HG02763 (cell line): ENCODE measurements at regions not wholly inside any gene's neighbourhood (a gene's known extent, or its start where the extent isn't known, plus 50 kb on each side); places are given as distances from the start of the nearest gene placed in this dataset.
"Not testable (repeated sequence)": the region's sequence is repeated elsewhere in the genome, so short reads cannot be mapped to it uniquely, and the experiment has no call there.

Experiments
- ATAC-seq: cut with Tn5 transposase; IDR thresholded peaks from one replicate; pipeline ENCODE4 v1.9.1; 2021; ENCODE audit warnings: mild to moderate bottlenecking, moderate library complexity; ENCODE audit not compliant: unreplicated experiment

GRCh38 chr3:194054540-194054939 lies 81.4 kb upstream of the HES1 start:
- no peak for ATAC-seq

- no peak for ATAC-seq
Observed at GRCh38 chr3:194054961-194055360, 81.0 kb upstream of the HES1 start.

- ATAC-seq: not testable (repeated sequence)
Observed at GRCh38 chr3:194056323-194056722, 79.6 kb upstream of the HES1 start.

- ATAC-seq: no peak
Observed at GRCh38 chr3:194056731-194057415, 79.1 kb upstream of the HES1 start.

GRCh38 chr3:194057570-194058188 lies 78.3 kb upstream of the HES1 start:
- ATAC-seq: peak; percentile 5

- ATAC-seq: peak; percentile 66
Observed at GRCh38 chr3:194058189-194058571, 77.8 kb upstream of the HES1 start.

GRCh38 chr3:194058753-194059152 lies 77.2 kb upstream of the HES1 start:
- ATAC-seq: no peak

GRCh38 chr3:194061421-194062030 lies 74.4 kb upstream of the HES1 start:
- no peak for ATAC-seq

- ATAC-seq: no peak
Observed at GRCh38 chr3:194062830-194063229, 73.1 kb upstream of the HES1 start.

GRCh38 chr3:194064380-194065332 lies 71.3 kb upstream of the HES1 start:
- ATAC-seq: no peak

- ATAC-seq: not testable (repeated sequence)
Observed at GRCh38 chr3:194067327-194067726, 68.6 kb upstream of the HES1 start.

- ATAC-seq: no peak
Observed at GRCh38 chr3:194067949-194068362, 68.0 kb upstream of the HES1 start.

- no peak for ATAC-seq
Observed at GRCh38 chr3:194069421-194070219, 66.3 kb upstream of the HES1 start.

GRCh38 chr3:194070220-194070633 lies 65.7 kb upstream of the HES1 start:
- ATAC-seq: no peak

- peak; percentile 91 for ATAC-seq
Observed at GRCh38 chr3:194070634-194071409, 65.1 kb upstream of the HES1 start.

GRCh38 chr3:194072097-194072428 lies 63.9 kb upstream of the HES1 start:
- no peak for ATAC-seq

- ATAC-seq: no peak
Observed at GRCh38 chr3:194072691-194073279, 63.2 kb upstream of the HES1 start.

GRCh38 chr3:194073926-194074325 lies 62.0 kb upstream of the HES1 start:
- no peak for ATAC-seq

GRCh38 chr3:194075088-194075615 lies 60.8 kb upstream of the HES1 start:
- ATAC-seq: no peak
